ENCODE measurements at regions not wholly inside any gene's neighbourhood (a gene's known extent, or its start where the extent isn't known, plus 50 kb on each side); places are given as distances from the start of the nearest gene placed in this dataset.

- TF ChIP-seq RFX5 (IDR thresholded peaks at IDR 0.05; ENCODE audit: low read depth, low read length) (no peak), SRF (IDR thresholded peaks at IDR 0.05; ENCODE audit: low read depth in 2 of 2, low read length in 2 of 2) (no peak), TAF1 (IDR thresholded peaks at IDR 0.05; ENCODE audit: borderline replicate concordance, low read depth, low read length) (no peak), TBL1XR1 (IDR thresholded peaks at IDR 0.05; ENCODE audit: low read depth, low read length) (no peak), EZH2 (IDR thresholded peaks at IDR 0.05; ENCODE audit: borderline replicate concordance, control insufficient read depth, low read depth, low read length) (no peak), ZNF592 (IDR thresholded peaks at IDR 0.05) (no peak), ZSCAN29 (IDR thresholded peaks at IDR 0.05) (no peak), BHLHE40 (IDR thresholded peaks at IDR 0.05; ENCODE audit: borderline replicate concordance in 1 of 2, low read depth in 2 of 2, low read length in 1 of 2) (no peak)
- TF ChIP-seq, protein P1, sequence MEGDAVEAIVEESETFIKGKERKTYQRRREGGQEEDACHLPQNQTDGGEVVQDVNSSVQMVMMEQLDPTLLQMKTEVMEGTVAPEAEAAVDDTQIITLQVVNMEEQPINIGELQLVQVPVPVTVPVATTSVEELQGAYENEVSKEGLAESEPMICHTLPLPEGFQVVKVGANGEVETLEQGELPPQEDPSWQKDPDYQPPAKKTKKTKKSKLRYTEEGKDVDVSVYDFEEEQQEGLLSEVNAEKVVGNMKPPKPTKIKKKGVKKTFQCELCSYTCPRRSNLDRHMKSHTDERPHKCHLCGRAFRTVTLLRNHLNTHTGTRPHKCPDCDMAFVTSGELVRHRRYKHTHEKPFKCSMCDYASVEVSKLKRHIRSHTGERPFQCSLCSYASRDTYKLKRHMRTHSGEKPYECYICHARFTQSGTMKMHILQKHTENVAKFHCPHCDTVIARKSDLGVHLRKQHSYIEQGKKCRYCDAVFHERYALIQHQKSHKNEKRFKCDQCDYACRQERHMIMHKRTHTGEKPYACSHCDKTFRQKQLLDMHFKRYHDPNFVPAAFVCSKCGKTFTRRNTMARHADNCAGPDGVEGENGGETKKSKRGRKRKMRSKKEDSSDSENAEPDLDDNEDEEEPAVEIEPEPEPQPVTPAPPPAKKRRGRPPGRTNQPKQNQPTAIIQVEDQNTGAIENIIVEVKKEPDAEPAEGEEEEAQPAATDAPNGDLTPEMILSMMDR (IDR thresholded peaks at IDR 0.05 in 2 of 3, conservative IDR thresholded peaks at IDR 0.05 in 1 of 3; ENCODE audit: control insufficient read depth in 2 of 3, extremely low read depth in 1 of 3, insufficient read depth in 1 of 3, low read depth in 3 of 3, low read length in 3 of 3), result no peak
Observed at GRCh38 chr13:40283666-40284065, 382.8 kb downstream of the FOXO1 start.
